ENCODE measurements at regions not wholly inside any gene's neighbourhood (a gene's known extent, or its start where the extent isn't known, plus 50 kb on each side); places are given as distances from the start of the nearest gene placed in this dataset.

DNA sequence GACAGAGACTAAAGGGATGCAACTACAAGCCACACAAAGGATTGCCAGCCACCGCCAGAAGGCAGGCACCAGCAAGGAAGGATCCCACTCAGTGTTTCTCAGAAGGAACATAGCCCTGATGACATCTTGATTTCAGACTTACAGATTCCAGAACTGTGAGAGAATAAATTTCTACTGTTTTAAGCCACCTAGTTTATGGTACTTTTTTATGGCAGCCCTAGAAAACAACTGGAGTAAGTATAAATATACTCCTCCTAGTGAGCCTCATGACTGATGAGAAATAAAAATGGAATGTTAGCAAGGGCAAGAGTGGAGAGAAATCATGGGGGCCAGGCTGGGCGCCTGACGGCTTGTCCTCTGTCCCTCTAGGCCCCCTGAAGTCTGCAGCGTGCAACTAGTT is 307.3 kb downstream of the PIK3R1 start:
- Histone ChIP-seq H3K79me2 (ENCODE audit: insufficient read depth, low read depth, low read length) (no peaks in the 10 kb centered on the region), H2AFZ (ENCODE audit: low read length) (no peak overlapping the region; the same call in 1 of the 2 replicates), H3K36me3 (ENCODE audit: insufficient read depth, low read length) (no peaks in the 10 kb centered on the region), H3K4me3 (ENCODE audit: low read depth, low read length, poor library complexity, severe bottlenecking) (no peak overlapping the region), H3K9me3 (ENCODE audit: low read length) (no peaks in the 10 kb centered on the region), H3K4me2 (ENCODE audit: low read length) (no peak overlapping the region), H4K20me1 (ENCODE audit: insufficient read depth, low read length) (no peaks in the 10 kb centered on the region), H3K27ac (ENCODE audit: low read depth, low read length, poor library complexity, severe bottlenecking) (no peak overlapping the region), H3K9me2 (ENCODE audit: insufficient read depth, low read length) (no peaks in the 10 kb centered on the region), H3K4me1 (ENCODE audit: insufficient read depth, low read length, poor library complexity, severe bottlenecking) (no peaks in the 10 kb centered on the region)
- no peak for DNase-seq (ENCODE audit: low spot score)
- ChIA-PET POLR2A (no interaction called here), CTCF (ENCODE audit: unreplicated experiment) (no interaction called here)
- TF ChIP-seq EZH2phosphoT487 (IDR thresholded peaks at IDR 0.05; ENCODE audit: borderline replicate concordance, low read depth, low read length), result no peak
- TF ChIP-seq, protein P1, sequence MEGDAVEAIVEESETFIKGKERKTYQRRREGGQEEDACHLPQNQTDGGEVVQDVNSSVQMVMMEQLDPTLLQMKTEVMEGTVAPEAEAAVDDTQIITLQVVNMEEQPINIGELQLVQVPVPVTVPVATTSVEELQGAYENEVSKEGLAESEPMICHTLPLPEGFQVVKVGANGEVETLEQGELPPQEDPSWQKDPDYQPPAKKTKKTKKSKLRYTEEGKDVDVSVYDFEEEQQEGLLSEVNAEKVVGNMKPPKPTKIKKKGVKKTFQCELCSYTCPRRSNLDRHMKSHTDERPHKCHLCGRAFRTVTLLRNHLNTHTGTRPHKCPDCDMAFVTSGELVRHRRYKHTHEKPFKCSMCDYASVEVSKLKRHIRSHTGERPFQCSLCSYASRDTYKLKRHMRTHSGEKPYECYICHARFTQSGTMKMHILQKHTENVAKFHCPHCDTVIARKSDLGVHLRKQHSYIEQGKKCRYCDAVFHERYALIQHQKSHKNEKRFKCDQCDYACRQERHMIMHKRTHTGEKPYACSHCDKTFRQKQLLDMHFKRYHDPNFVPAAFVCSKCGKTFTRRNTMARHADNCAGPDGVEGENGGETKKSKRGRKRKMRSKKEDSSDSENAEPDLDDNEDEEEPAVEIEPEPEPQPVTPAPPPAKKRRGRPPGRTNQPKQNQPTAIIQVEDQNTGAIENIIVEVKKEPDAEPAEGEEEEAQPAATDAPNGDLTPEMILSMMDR (conservative IDR thresholded peaks at IDR 0.05; ENCODE audit: low read length), result no peak
- intact Hi-C loops (cut with micrococcal nuclease; ENCODE audit: unreplicated experiment), result no loop called here
- BruUV-seq (replicated peaks), result no TSS peak

- Histone ChIP-seq H3K4me3 (ENCODE audit: low read depth, low read length, poor library complexity, severe bottlenecking) (no peak overlapping the region), H3K4me2 (ENCODE audit: low read length) (no peak overlapping the region), H3K79me2 (ENCODE audit: insufficient read depth, low read depth, low read length) (no peaks in the 10 kb centered on the region), H3K36me3 (ENCODE audit: insufficient read depth, low read length) (no peaks in the 10 kb centered on the region), H3K4me1 (ENCODE audit: insufficient read depth, low read length, poor library complexity, severe bottlenecking) (no peaks in the 10 kb centered on the region), H4K20me1 (ENCODE audit: insufficient read depth, low read length) (no peaks in the 10 kb centered on the region), H3K9me3 (ENCODE audit: low read length) (no peaks in the 10 kb centered on the region), H3K27ac (ENCODE audit: low read depth, low read length, poor library complexity, severe bottlenecking) (no peak overlapping the region), H3K9me2 (ENCODE audit: insufficient read depth, low read length) (no peaks in the 10 kb centered on the region), H2AFZ (ENCODE audit: low read length) (no peak overlapping the region)
- no peak for DNase-seq (ENCODE audit: low spot score)
- ChIA-PET POLR2A (no interaction called here), CTCF (ENCODE audit: unreplicated experiment) (no interaction called here)
- BruUV-seq (replicated peaks), result no TSS peak
- intact Hi-C loops (cut with micrococcal nuclease; ENCODE audit: unreplicated experiment), result no loop called here
- TF ChIP-seq, protein P1 (conservative IDR thresholded peaks at IDR 0.05; ENCODE audit: low read length), result no peak
- no peak for TF ChIP-seq EZH2phosphoT487 (IDR thresholded peaks at IDR 0.05; ENCODE audit: borderline replicate concordance, low read depth, low read length)
These were observed 313.3 kb downstream of the PIK3R1 start for GRCh38 chr5:68528821-68529273.

DNA sequence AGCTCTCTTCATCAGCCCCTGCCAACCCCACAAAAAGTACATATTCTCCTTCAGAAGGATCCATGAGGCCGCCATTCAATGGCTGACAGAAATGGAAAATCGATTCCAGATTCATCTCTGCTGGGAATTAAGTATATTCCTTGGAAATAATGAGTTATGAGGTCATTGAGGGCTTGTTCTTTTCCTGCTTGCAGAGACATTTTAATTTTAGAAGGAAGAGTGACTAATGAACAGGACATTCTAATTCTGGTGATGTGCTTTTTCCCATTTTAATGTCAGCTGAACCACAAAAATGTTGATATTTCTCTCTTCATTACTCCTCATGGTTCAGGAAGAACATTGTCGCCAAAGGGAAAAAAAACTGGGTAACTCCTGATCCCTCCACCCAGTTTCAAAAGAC is 314.0 kb downstream of the PIK3R1 start:
- no peak overlapping the region for H2AFZ ChIP-seq (ENCODE audit: low read length)
- no peaks in the 10 kb centered on the region for H3K36me3 ChIP-seq (ENCODE audit: insufficient read depth, low read length)
- H4K20me1 ChIP-seq (ENCODE audit: insufficient read depth, low read length), result no peaks in the 10 kb centered on the region
- H3K27ac ChIP-seq (ENCODE audit: low read depth, low read length, poor library complexity, severe bottlenecking), result no peak overlapping the region
- no peak overlapping the region for H3K4me2 ChIP-seq (ENCODE audit: low read length)
- no peaks in the 10 kb centered on the region for H3K9me3 ChIP-seq (ENCODE audit: low read length)
- ChIA-PET CTCF (ENCODE audit: unreplicated experiment) (no interaction called here), POLR2A (no interaction called here)
- H3K9me2 ChIP-seq (ENCODE audit: insufficient read depth, low read length), result no peaks in the 10 kb centered on the region
- intact Hi-C loops (cut with micrococcal nuclease; ENCODE audit: unreplicated experiment), result no loop called here
- H3K4me3 ChIP-seq (ENCODE audit: low read depth, low read length, poor library complexity, severe bottlenecking), result no peak overlapping the region
- no peak for TF ChIP-seq EZH2phosphoT487 (IDR thresholded peaks at IDR 0.05; ENCODE audit: borderline replicate concordance, low read depth, low read length)
- TF ChIP-seq, protein P1 (conservative IDR thresholded peaks at IDR 0.05; ENCODE audit: low read length), result no peak
- no peak for DNase-seq (ENCODE audit: low spot score)
- H3K79me2 ChIP-seq (ENCODE audit: insufficient read depth, low read depth, low read length), result no peaks in the 10 kb centered on the region
- BruUV-seq (replicated peaks), result no TSS peak
- no peaks in the 10 kb centered on the region for H3K4me1 ChIP-seq (ENCODE audit: insufficient read depth, low read length, poor library complexity, severe bottlenecking)
